ENCODE measurements at regions not wholly inside any gene's neighbourhood (a gene's known extent, or its start where the extent isn't known, plus 50 kb on each side); places are given as distances from the start of the nearest gene placed in this dataset.

- no peak for DNase-seq
- no peak overlapping the region for H3K27ac ChIP-seq
- no peaks in the 10 kb centered on the region for H3K4me1 ChIP-seq
- ATAC-seq, result no peak
- TF ChIP-seq, protein P1, sequence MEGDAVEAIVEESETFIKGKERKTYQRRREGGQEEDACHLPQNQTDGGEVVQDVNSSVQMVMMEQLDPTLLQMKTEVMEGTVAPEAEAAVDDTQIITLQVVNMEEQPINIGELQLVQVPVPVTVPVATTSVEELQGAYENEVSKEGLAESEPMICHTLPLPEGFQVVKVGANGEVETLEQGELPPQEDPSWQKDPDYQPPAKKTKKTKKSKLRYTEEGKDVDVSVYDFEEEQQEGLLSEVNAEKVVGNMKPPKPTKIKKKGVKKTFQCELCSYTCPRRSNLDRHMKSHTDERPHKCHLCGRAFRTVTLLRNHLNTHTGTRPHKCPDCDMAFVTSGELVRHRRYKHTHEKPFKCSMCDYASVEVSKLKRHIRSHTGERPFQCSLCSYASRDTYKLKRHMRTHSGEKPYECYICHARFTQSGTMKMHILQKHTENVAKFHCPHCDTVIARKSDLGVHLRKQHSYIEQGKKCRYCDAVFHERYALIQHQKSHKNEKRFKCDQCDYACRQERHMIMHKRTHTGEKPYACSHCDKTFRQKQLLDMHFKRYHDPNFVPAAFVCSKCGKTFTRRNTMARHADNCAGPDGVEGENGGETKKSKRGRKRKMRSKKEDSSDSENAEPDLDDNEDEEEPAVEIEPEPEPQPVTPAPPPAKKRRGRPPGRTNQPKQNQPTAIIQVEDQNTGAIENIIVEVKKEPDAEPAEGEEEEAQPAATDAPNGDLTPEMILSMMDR (IDR thresholded peaks at IDR 0.05), result no peak
- H3K36me3 ChIP-seq, result no peaks in the 10 kb centered on the region
- intact Hi-C loops (cut with DNase I), result no loop called here
- H3K27me3 ChIP-seq (ENCODE audit: low read depth), result peaks cover 9% of the 10 kb centered on the region
- no peak overlapping the region for H3K4me3 ChIP-seq
- no peaks in the 10 kb centered on the region for H3K9me3 ChIP-seq
Observed at GRCh38 chr16:14351647-14352046, 278.4 kb downstream of the PARN start.

DNA sequence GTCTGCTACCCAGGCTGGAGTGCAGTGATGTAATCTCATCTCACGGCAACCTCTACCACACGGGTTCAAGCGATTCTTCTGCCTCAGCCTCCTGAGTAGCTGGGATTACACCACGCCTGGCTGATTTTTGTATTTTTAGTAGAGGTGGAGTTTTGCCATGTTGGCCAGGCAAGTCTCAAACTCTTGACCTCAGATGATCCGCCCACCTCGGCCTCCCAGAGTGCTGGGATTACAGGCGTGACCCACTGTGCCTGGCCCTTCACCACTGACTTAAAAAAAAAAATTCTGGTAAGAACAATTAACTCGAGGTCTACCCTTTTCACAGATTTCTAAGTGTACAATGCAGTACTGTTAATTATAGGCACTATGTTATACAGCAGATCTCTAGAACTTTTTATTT lies 279.4 kb downstream of the PARN start:
- DNase-seq (no peak), ATAC-seq (no peak)
- Histone ChIP-seq H3K27ac (no peak overlapping the region), H3K36me3 (no peaks in the 10 kb centered on the region), H3K9me3 (no peaks in the 10 kb centered on the region), H3K27me3 (ENCODE audit: low read depth) (no peaks in the 10 kb centered on the region), H3K4me3 (no peak overlapping the region), H3K4me1 (no peaks in the 10 kb centered on the region)
- TF ChIP-seq, protein P1 (IDR thresholded peaks at IDR 0.05), result no peak
- intact Hi-C loops (cut with DNase I), result no loop called here

DNA sequence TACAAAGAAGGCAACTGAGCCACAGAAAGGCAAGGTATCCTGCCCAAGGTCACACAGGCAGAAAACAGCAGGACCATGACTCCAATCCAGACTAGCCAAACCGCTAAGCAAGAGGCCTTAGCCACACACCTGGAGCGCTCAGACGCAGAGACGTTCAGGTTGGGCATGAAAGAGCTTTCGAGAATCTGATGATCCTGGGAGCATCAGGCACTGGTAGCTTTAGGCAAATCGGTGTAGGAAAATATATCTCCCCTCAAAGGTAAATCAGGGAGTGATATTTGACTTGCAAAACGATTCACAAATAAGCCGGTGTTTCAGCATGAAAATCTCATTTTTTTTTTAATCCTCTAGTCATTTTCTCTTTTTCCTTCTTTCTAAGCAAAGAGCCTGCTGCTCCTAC lies 279.0 kb downstream of the MRTFB start:
- Histone ChIP-seq H3K27ac (no peak overlapping the region), H3K9me3 (no peaks in the 10 kb centered on the region), H3K36me3 (no peaks in the 10 kb centered on the region), H3K4me3 (no peak overlapping the region), H3K27me3 (ENCODE audit: low read depth) (no peaks in the 10 kb centered on the region), H3K4me1 (no peaks in the 10 kb centered on the region)
- TF ChIP-seq, protein P1 (IDR thresholded peaks at IDR 0.05), result no peak
- no peak for ATAC-seq
- intact Hi-C loops (cut with DNase I), result no loop called here
- no peak for DNase-seq

- Histone ChIP-seq H3K4me1 (no peaks in the 10 kb centered on the region), H3K9me3 (no peaks in the 10 kb centered on the region), H3K36me3 (no peaks in the 10 kb centered on the region), H3K27me3 (ENCODE audit: low read depth) (no peaks in the 10 kb centered on the region), H3K4me3 (no peak overlapping the region), H3K27ac (no peak overlapping the region)
- TF ChIP-seq, protein P1 (IDR thresholded peaks at IDR 0.05), result no peak
- ATAC-seq (peak; percentile 9 to 29), DNase-seq (no peak)
- intact Hi-C loops (cut with DNase I), result no loop called here
Observed at GRCh38 chr16:14347706-14348105, 276.6 kb downstream of the MRTFB start.

DNA sequence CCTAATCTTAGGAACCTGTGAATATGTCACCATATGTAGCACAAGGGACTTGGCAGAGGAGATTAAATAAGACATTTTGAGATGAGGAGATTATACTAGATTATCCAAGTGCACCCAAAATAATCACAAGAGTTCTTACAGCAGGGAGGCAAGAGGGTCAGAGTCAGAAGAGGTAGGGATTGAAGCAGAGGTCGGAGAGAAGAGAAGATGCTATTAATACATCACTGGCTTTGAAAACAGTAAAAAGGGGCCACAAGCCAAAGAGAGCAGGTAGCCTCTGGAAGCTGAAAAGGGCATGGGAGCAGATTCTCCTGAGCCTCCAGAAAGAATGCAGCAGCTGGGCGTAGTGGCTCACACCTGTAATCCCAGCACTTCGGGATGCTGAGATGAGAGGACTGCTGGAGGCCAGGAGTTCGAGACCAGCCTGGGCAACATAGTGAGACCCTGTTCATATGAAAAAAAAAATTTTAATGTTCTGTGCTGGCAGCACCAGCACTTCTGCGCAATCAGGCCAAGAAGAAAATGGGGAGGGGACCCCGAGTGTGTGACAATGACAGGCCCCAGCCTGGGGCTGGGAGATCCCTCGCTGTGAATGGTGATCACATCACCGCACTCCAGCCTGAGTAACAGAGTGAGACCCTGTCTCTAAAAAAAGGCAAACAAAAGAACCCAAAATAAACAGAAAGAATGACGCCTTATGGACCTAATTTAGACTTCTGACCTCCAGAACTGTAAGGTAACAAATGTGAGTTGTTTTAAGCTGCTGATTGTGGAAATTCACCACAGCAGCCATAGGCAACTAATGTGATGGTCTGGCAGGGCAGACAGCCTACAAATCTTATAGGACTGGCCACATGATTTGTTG lies 275.4 kb downstream of the MRTFB start:
- intact Hi-C loops (cut with DNase I), result no loop called here
- Histone ChIP-seq H3K27ac (no peak overlapping the region), H3K27me3 (ENCODE audit: low read depth) (no peaks in the 10 kb centered on the region), H3K4me1 (no peaks in the 10 kb centered on the region), H3K36me3 (no peaks in the 10 kb centered on the region), H3K4me3 (no peak overlapping the region), H3K9me3 (peaks cover 4% of the 10 kb centered on the region)
- ATAC-seq, result no peak
- TF ChIP-seq, protein P1 (IDR thresholded peaks at IDR 0.05), result no peak
- DNase-seq, result no peak
